Stimulated activated CD8-positive, alpha-beta memory T cell treated with anti-CD3 and anti-CD28 coated beads, Interleukin-4, amount 100 ng/mL, for 1 hour (primary cell): ENCODE measurements at regions not wholly inside any gene's neighbourhood (a gene's known extent, or its start where the extent isn't known, plus 50 kb on each side); places are given as distances from the start of the nearest gene placed in this dataset.
"Not testable (repeated sequence)": the region's sequence is repeated elsewhere in the genome, so short reads cannot be mapped to it uniquely, and the experiment has no call there.

Experiments
- DNase-seq, 2 donors: peaks; one replicate each; pipeline ENCODE4 v3.0.0-alpha.2; 2020; ENCODE audit warnings: low read depth in 2 of 2, low spot score in 1 of 2

- no peak for DNase-seq
Observed at GRCh38 chr2:111660811-111661210, 223.2 kb downstream of the ANAPC1 start.

GRCh38 chr2:111661286-111661940 is 222.6 kb downstream of the ANAPC1 start:
- no peak for DNase-seq

- no peak for DNase-seq
Observed at GRCh38 chr2:111662039-111662770, 221.8 kb downstream of the ANAPC1 start.

GRCh38 chr2:111662771-111663470 is 221.1 kb downstream of the ANAPC1 start:
- DNase-seq: no peak

- no peak for DNase-seq
Observed at GRCh38 chr2:111663471-111664274, 220.3 kb downstream of the ANAPC1 start.

GRCh38 chr2:111664275-111664850 is 219.6 kb downstream of the ANAPC1 start:
- no peak for DNase-seq

- DNase-seq: no peak
Observed at GRCh38 chr2:111665011-111665410, 219.0 kb downstream of the ANAPC1 start.

- no peak for DNase-seq
Observed at GRCh38 chr2:111665551-111666116, 218.4 kb downstream of the ANAPC1 start.

- DNase-seq: no peak
Observed at GRCh38 chr2:111666160-111666559, 217.8 kb downstream of the ANAPC1 start.

- no peak for DNase-seq
Observed at GRCh38 chr2:111667001-111667400, 217.0 kb downstream of the ANAPC1 start.

GRCh38 chr2:111667542-111668273 is 216.3 kb downstream of the ANAPC1 start:
- DNase-seq: no peak

- DNase-seq: no peak
Observed at GRCh38 chr2:111668274-111668616, 215.7 kb downstream of the ANAPC1 start.

GRCh38 chr2:111668741-111669140 is 215.3 kb downstream of the ANAPC1 start:
- no peak for DNase-seq

- DNase-seq: no peak
Observed at GRCh38 chr2:111669928-111670695, 213.9 kb downstream of the ANAPC1 start.

- no peak for DNase-seq
Observed at GRCh38 chr2:111670776-111671175, 213.2 kb downstream of the ANAPC1 start.

GRCh38 chr2:111671426-111672150 is 212.4 kb downstream of the ANAPC1 start:
- DNase-seq: no peak

- not testable (repeated sequence) for DNase-seq
Observed at GRCh38 chr2:111672641-111673040, 211.4 kb downstream of the ANAPC1 start.

- no peak for DNase-seq
Observed at GRCh38 chr2:111673526-111673925, 210.5 kb downstream of the ANAPC1 start.
